GM12801 (cell line): ENCODE measurements at regions not wholly inside any gene's neighbourhood (a gene's known extent, or its start where the extent isn't known, plus 50 kb on each side); places are given as distances from the start of the nearest gene placed in this dataset.

Experiments
- CTCF ChIP-seq: IDR thresholded peaks from one replicate; pipeline ENCODE4 v1.5.1; 2011; ENCODE audit warnings: control low read depth; ENCODE audit not compliant: insufficient read length; ENCODE audit errors: extremely low read depth

- TF ChIP-seq CTCF, result no peak
Measured at GRCh38 chr1:55538428-55538827, 323.3 kb upstream of the USP24 start.

- no peak for TF ChIP-seq CTCF
Measured at GRCh38 chr1:55536545-55536865, 321.3 kb upstream of the USP24 start.

- TF ChIP-seq CTCF, result no peak
Measured at GRCh38 chr1:55535724-55536544, 320.8 kb upstream of the USP24 start.

- no peak for TF ChIP-seq CTCF
Measured at GRCh38 chr1:55534565-55535121, 319.5 kb upstream of the USP24 start.

GRCh38 chr1:55531644-55532043, 316.5 kb upstream of the USP24 start:
- no peak for TF ChIP-seq CTCF

- no peak for TF ChIP-seq CTCF
Measured at GRCh38 chr1:55530749-55531478, 315.8 kb upstream of the USP24 start.

GRCh38 chr1:55529017-55529416, 313.9 kb upstream of the USP24 start:
- no peak for TF ChIP-seq CTCF
